ENCODE measurements at regions not wholly inside any gene's neighbourhood (a gene's known extent, or its start where the extent isn't known, plus 50 kb on each side); places are given as distances from the start of the nearest gene placed in this dataset.

DNA sequence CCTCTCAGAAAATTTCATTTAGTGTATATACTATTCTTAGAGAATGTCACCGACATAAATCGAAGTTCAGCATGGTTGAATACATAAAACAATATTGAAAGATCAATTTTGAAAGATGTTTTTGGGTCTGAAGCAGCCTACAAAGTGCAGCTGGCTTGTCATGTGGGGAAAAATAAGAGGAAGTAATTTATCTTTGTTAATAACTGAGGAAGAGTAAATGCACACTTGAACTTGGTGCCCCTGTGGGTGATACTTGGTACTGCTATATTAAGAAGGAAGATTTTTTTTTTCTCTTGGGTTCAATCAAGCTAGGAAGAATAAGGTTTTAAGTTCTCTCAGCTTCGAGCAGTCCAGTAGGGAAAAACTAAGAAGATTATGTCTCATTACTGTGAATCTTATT, 661.3 kb downstream of the RPL10L start:
- TF ChIP-seq ZFP30 (CRISPR knock-in tag; IDR thresholded peaks at IDR 0.05), result no peak
- TF ChIP-seq ARNTL (CRISPR knock-in tag; IDR thresholded peaks at IDR 0.05; ENCODE audit: borderline replicate concordance, low read depth), result no peak
- no peak for TF ChIP-seq ZNF8 (CRISPR knock-in tag; IDR thresholded peaks at IDR 0.05)
- no peak for TF ChIP-seq TCF4 (CRISPR knock-in tag; IDR thresholded peaks at IDR 0.05; ENCODE audit: borderline replicate concordance)
- TF ChIP-seq BACH2 (CRISPR knock-in tag; IDR thresholded peaks at IDR 0.05; ENCODE audit: borderline replicate concordance), result no peak
- TF ChIP-seq ZFP3 (CRISPR knock-in tag; IDR thresholded peaks at IDR 0.05), result no peak
- TF ChIP-seq CSDC2 (CRISPR knock-in tag; IDR thresholded peaks at IDR 0.05), result no peak
- TF ChIP-seq ESRRG (CRISPR knock-in tag; IDR thresholded peaks at IDR 0.05), result no peak
- TF ChIP-seq ZNF565 (CRISPR knock-in tag; conservative IDR thresholded peaks at IDR 0.05; ENCODE audit: low read depth), result no peak
- TF ChIP-seq ZNF70 (CRISPR knock-in tag; IDR thresholded peaks at IDR 0.05), result no peak
- ATAC-seq, result no peak

DNA sequence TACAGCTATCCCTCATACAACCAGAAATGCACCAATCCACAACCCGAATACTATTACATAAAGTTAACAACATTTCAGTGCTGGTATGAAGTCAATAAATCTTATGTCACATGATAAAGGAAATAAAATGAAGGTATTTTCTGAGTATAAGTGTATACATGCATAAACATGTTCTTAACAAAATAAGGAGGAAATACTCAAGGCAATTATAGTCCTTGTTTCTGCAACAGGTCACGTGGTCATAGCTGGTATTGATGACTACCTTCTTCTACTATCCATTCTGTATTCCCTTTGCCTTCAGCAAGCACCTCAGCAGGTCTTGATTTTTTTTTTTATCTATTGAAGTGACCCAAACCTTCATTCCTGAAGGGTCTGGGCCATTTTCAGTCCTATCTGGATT, 675.6 kb downstream of the RPL10L start:
- ATAC-seq, result no peak
- TF ChIP-seq, protein P1, sequence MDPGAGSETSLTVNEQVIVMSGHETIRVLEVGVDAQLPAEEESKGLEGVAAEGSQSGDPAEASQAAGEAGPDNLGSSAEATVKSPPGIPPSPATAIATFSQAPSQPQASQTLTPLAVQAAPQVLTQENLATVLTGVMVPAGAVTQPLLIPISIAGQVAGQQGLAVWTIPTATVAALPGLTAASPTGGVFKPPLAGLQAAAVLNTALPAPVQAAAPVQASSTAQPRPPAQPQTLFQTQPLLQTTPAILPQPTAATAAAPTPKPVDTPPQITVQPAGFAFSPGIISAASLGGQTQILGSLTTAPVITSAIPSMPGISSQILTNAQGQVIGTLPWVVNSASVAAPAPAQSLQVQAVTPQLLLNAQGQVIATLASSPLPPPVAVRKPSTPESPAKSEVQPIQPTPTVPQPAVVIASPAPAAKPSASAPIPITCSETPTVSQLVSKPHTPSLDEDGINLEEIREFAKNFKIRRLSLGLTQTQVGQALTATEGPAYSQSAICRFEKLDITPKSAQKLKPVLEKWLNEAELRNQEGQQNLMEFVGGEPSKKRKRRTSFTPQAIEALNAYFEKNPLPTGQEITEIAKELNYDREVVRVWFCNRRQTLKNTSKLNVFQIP (CRISPR knock-in tag; IDR thresholded peaks at IDR 0.05; ENCODE audit: borderline replicate concordance, low read depth), result no peak
- TF ChIP-seq ZNF565 (CRISPR knock-in tag; conservative IDR thresholded peaks at IDR 0.05; ENCODE audit: low read depth), result no peak
- TF ChIP-seq, protein P2, sequence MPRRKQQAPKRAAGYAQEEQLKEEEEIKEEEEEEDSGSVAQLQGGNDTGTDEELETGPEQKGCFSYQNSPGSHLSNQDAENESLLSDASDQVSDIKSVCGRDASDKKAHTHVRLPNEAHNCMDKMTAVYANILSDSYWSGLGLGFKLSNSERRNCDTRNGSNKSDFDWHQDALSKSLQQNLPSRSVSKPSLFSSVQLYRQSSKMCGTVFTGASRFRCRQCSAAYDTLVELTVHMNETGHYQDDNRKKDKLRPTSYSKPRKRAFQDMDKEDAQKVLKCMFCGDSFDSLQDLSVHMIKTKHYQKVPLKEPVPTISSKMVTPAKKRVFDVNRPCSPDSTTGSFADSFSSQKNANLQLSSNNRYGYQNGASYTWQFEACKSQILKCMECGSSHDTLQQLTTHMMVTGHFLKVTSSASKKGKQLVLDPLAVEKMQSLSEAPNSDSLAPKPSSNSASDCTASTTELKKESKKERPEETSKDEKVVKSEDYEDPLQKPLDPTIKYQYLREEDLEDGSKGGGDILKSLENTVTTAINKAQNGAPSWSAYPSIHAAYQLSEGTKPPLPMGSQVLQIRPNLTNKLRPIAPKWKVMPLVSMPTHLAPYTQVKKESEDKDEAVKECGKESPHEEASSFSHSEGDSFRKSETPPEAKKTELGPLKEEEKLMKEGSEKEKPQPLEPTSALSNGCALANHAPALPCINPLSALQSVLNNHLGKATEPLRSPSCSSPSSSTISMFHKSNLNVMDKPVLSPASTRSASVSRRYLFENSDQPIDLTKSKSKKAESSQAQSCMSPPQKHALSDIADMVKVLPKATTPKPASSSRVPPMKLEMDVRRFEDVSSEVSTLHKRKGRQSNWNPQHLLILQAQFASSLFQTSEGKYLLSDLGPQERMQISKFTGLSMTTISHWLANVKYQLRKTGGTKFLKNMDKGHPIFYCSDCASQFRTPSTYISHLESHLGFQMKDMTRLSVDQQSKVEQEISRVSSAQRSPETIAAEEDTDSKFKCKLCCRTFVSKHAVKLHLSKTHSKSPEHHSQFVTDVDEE (CRISPR knock-in tag; IDR thresholded peaks at IDR 0.05), result no peak
- TF ChIP-seq TCF4 (CRISPR knock-in tag; IDR thresholded peaks at IDR 0.05; ENCODE audit: borderline replicate concordance), result no peak
- no peak for TF ChIP-seq ZFP3 (CRISPR knock-in tag; IDR thresholded peaks at IDR 0.05)
- TF ChIP-seq ISL1 (CRISPR knock-in tag; IDR thresholded peaks at IDR 0.05), result no peak
- no peak for TF ChIP-seq ESRRG (CRISPR knock-in tag; IDR thresholded peaks at IDR 0.05)

DNA sequence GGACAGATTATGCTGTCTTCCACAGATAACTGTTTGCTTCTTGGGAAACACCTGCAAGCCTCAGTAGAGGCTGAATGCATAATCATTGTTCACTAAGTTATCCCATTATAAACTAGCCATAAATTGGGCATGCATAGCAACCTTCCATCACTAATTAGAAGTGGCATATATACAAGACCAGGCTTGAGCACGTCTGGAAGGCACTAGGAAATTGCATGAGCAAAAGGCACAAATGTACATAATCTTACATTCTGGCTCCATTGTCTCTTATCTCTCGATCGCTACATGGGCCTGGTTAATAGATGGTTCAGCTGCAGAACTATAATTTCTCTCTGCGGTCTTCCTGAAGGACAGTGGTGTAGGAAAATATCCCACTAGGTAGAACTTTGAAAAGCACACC, 679.2 kb downstream of the RPL10L start:
- no peak for ATAC-seq
- no peak for TF ChIP-seq ZNF8 (CRISPR knock-in tag; IDR thresholded peaks at IDR 0.05)
- TF ChIP-seq ARNTL (CRISPR knock-in tag; IDR thresholded peaks at IDR 0.05; ENCODE audit: borderline replicate concordance, low read depth), result no peak
- TF ChIP-seq, protein P3, sequence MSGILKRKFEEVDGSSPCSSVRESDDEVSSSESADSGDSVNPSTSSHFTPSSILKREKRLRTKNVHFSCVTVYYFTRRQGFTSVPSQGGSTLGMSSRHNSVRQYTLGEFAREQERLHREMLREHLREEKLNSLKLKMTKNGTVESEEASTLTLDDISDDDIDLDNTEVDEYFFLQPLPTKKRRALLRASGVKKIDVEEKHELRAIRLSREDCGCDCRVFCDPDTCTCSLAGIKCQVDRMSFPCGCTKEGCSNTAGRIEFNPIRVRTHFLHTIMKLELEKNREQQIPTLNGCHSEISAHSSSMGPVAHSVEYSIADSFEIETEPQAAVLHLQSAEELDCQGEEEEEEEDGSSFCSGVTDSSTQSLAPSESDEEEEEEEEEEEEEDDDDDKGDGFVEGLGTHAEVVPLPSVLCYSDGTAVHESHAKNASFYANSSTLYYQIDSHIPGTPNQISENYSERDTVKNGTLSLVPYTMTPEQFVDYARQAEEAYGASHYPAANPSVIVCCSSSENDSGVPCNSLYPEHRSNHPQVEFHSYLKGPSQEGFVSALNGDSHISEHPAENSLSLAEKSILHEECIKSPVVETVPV (CRISPR knock-in tag; IDR thresholded peaks at IDR 0.05), result no peak
- no peak for TF ChIP-seq ZC3H10 (CRISPR knock-in tag; IDR thresholded peaks at IDR 0.05)
- TF ChIP-seq PPARA (CRISPR knock-in tag; IDR thresholded peaks at IDR 0.05; ENCODE audit: borderline replicate concordance), result no peak
- TF ChIP-seq, protein P4, sequence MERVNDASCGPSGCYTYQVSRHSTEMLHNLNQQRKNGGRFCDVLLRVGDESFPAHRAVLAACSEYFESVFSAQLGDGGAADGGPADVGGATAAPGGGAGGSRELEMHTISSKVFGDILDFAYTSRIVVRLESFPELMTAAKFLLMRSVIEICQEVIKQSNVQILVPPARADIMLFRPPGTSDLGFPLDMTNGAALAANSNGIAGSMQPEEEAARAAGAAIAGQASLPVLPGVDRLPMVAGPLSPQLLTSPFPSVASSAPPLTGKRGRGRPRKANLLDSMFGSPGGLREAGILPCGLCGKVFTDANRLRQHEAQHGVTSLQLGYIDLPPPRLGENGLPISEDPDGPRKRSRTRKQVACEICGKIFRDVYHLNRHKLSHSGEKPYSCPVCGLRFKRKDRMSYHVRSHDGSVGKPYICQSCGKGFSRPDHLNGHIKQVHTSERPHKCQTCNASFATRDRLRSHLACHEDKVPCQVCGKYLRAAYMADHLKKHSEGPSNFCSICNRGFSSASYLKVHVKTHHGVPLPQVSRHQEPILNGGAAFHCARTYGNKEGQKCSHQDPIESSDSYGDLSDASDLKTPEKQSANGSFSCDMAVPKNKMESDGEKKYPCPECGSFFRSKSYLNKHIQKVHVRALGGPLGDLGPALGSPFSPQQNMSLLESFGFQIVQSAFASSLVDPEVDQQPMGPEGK (CRISPR knock-in tag; IDR thresholded peaks at IDR 0.05; ENCODE audit: borderline replicate concordance), result no peak
- no peak for TF ChIP-seq ISL1 (CRISPR knock-in tag; IDR thresholded peaks at IDR 0.05)
- TF ChIP-seq ESRRG (CRISPR knock-in tag; IDR thresholded peaks at IDR 0.05), result no peak
- TF ChIP-seq ZFP30 (CRISPR knock-in tag; IDR thresholded peaks at IDR 0.05), result no peak

DNA sequence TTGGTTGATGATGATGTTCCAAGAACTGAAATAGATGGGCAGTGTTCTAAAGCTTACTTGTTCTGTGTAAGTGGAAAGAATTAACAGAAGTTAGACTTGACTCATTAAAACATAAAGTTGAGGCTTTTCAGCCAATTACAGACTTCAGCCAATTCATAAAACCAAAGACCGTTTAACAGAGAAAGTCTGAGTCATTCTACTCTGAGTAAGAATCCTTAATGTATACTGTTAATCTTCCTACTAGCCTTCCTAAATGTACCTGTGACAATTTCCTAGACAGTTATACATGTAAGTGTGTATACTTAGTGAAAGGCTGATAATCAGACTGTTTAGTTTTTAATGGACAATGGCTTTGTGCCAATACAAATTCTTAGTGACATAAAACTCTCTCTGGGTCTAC, 681.0 kb downstream of the RPL10L start:
- ATAC-seq, result no peak
- TF ChIP-seq RARB (CRISPR knock-in tag; IDR thresholded peaks at IDR 0.05), result no peak
- no peak for TF ChIP-seq OSR1 (CRISPR knock-in tag; IDR thresholded peaks at IDR 0.05)
- no peak for TF ChIP-seq PPARA (CRISPR knock-in tag; IDR thresholded peaks at IDR 0.05; ENCODE audit: borderline replicate concordance)
- TF ChIP-seq ZNF70 (CRISPR knock-in tag; IDR thresholded peaks at IDR 0.05), result no peak
- no peak for TF ChIP-seq ZNF8 (CRISPR knock-in tag; IDR thresholded peaks at IDR 0.05)
- TF ChIP-seq CSDC2 (CRISPR knock-in tag; IDR thresholded peaks at IDR 0.05), result no peak
- no peak for TF ChIP-seq ESRRG (CRISPR knock-in tag; IDR thresholded peaks at IDR 0.05)
- TF ChIP-seq, protein P1 (CRISPR knock-in tag; IDR thresholded peaks at IDR 0.05; ENCODE audit: borderline replicate concordance, low read depth), result no peak
- TF ChIP-seq, protein P5, sequence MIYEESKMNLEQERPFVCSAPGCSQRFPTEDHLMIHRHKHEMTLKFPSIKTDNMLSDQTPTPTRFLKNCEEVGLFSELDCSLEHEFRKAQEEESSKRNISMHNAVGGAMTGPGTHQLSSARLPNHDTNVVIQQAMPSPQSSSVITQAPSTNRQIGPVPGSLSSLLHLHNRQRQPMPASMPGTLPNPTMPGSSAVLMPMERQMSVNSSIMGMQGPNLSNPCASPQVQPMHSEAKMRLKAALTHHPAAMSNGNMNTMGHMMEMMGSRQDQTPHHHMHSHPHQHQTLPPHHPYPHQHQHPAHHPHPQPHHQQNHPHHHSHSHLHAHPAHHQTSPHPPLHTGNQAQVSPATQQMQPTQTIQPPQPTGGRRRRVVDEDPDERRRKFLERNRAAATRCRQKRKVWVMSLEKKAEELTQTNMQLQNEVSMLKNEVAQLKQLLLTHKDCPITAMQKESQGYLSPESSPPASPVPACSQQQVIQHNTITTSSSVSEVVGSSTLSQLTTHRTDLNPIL (CRISPR knock-in tag; IDR thresholded peaks at IDR 0.05; ENCODE audit: low read depth), result no peak
- TF ChIP-seq SNAI2 (CRISPR knock-in tag; IDR thresholded peaks at IDR 0.05), result no peak
- TF ChIP-seq ZC3H10 (CRISPR knock-in tag; IDR thresholded peaks at IDR 0.05), result no peak
- no peak for TF ChIP-seq BACH2 (CRISPR knock-in tag; IDR thresholded peaks at IDR 0.05; ENCODE audit: borderline replicate concordance)
- TF ChIP-seq, protein P2 (CRISPR knock-in tag; IDR thresholded peaks at IDR 0.05), result no peak
